H1 (cell line): ENCODE measurements at regions not wholly inside any gene's neighbourhood (a gene's known extent, or its start where the extent isn't known, plus 50 kb on each side); places are given as distances from the start of the nearest gene placed in this dataset.

Source experiments
- CTCF ChIA-PET: fragments of 300-600 bp; sonication (Branson Sonifier 250); formaldehyde crosslinking; loops from one replicate; lab custom pipeline; 2021; ENCODE audit not compliant: partially characterized antibody; lab: Charles Lee
- POLR2A ChIA-PET: fragments of 300-600 bp; sonication (Branson Sonifier 250); formaldehyde crosslinking; loops from one replicate; lab custom pipeline; 2021; ENCODE audit warnings: inconsistent platforms; ENCODE audit not compliant: partially characterized antibody; lab: Charles Lee
- DNase-seq, 2 experiments: peaks; one replicate each; pipeline versions ENCODE4 v3.0.0 to v3.0.0-alpha.2; 2010 to 2022; ENCODE audit warnings: low spot score in 2 of 2, low read depth in 1 of 2, mixed read lengths in 1 of 2
- FAIRE-seq: peaks from 2 replicates; lab custom pipeline; 2011; peaks lifted over from hg19 to GRCh38; lab: Jason Lieb, UNC
- H2AFZ ChIP-seq: 2 replicates; pipeline ENCODE4 v1.8.1; 2012; ENCODE audit warnings: low read length, inconsistent platforms
- H2AK5ac ChIP-seq: 2 replicates; pipeline ENCODE4 v1.6.1; 2013; ENCODE audit warnings: low read depth, low read length
- H2BK120ac ChIP-seq: replicated peaks from 2 replicates; pipeline ENCODE3; 2013; ENCODE audit warnings: low read depth, low read length, inconsistent platforms
- H2BK12ac ChIP-seq: 2 replicates; pipeline ENCODE4 v1.6.1; 2013; ENCODE audit warnings: low read depth, low read length
- H2BK15ac ChIP-seq: 2 replicates; pipeline ENCODE4 v1.6.1; 2013; ENCODE audit warnings: low read length
- H2BK20ac ChIP-seq: 2 replicates; pipeline ENCODE4 v1.6.1; 2013; ENCODE audit warnings: low read length
- H2BK5ac ChIP-seq: 2 replicates; pipeline ENCODE4 v1.6.1; 2013; ENCODE audit warnings: low read depth, low read length
- H3K14ac ChIP-seq: 2 replicates; pipeline ENCODE4 v1.6.1; 2013; ENCODE audit warnings: inconsistent platforms; ENCODE audit not compliant: insufficient read length
- H3K18ac ChIP-seq: 2 replicates; pipeline ENCODE4 v1.6.1; 2013; ENCODE audit warnings: low read length; ENCODE audit errors: extremely low read depth
- H3K23ac ChIP-seq: 2 replicates; pipeline ENCODE4 v1.6.1; 2013; ENCODE audit warnings: inconsistent platforms; ENCODE audit not compliant: insufficient read length
- H3K23me2 ChIP-seq: 2 replicates; pipeline ENCODE4 v1.6.1; 2013; ENCODE audit warnings: low read depth, low read length
- H3K27ac ChIP-seq: 2 replicates; pipeline ENCODE4 v1.6.1; 2011; ENCODE audit warnings: low read depth, low read length, inconsistent platforms
- H3K27me3 ChIP-seq, 4 experiments: replicated peaks in 1 of 4; 1 replicate in 1 of 4; 2 replicates in 3 of 4; pipeline versions ENCODE4 v1.6.1 to v1.8.1; 2011 to 2013; ENCODE audit warnings: low read length in 3 of 4, mild to moderate bottlenecking in 3 of 4, inconsistent platforms in 2 of 4, mixed read lengths in 2 of 4, moderate library complexity in 1 of 4; ENCODE audit not compliant: control insufficient read depth in 3 of 4, insufficient read depth in 3 of 4; ENCODE audit errors: extremely low read depth in 1 of 4
- H3K36me3 ChIP-seq, 4 experiments: 2 replicates each; pipeline versions ENCODE4 v1.6.1 to v1.8.1; 2011 to 2013; ENCODE audit warnings: mild to moderate bottlenecking in 4 of 4, low read length in 3 of 4, moderate library complexity in 2 of 4, control low read depth in 1 of 4, inconsistent platforms in 1 of 4; ENCODE audit not compliant: insufficient read depth in 4 of 4, control insufficient read depth in 2 of 4
- H3K4ac ChIP-seq: replicated peaks from 2 replicates; pipeline ENCODE3; 2013; ENCODE audit warnings: low read length, low read depth, mixed read lengths, inconsistent platforms; ENCODE audit not compliant: insufficient read length
- H3K4me1 ChIP-seq, 4 experiments: replicated peaks in 1 of 4; 1 replicate in 1 of 4; 2 replicates in 3 of 4; pipeline versions ENCODE4 v1.6.1 to v1.8.1; 2011 to 2013; ENCODE audit warnings: low read length in 3 of 4, inconsistent platforms in 2 of 4, mixed read lengths in 1 of 4; ENCODE audit not compliant: insufficient read depth in 4 of 4, control insufficient read depth in 3 of 4
- H3K4me2 ChIP-seq, 2 experiments: 2 replicates each; pipeline versions ENCODE4 v1.6.1 to v1.8.1; 2011 to 2013; ENCODE audit warnings: low read depth in 2 of 2, low read length in 2 of 2, control low read depth in 1 of 2, inconsistent platforms in 1 of 2, mild to moderate bottlenecking in 1 of 2; ENCODE audit not compliant: insufficient read depth in 1 of 2
- H3K4me3 ChIP-seq, 4 experiments: fragments of 200-600, 300-600 bp in 1 of 4; sonication (generic), shearing (Covaris generic), sonication (Bioruptor Twin) in 1 of 4; 2 replicates each; pipeline versions ENCODE4 v1.5.1 to v1.8.1; 2011 to 2016; ENCODE audit warnings: low read length in 4 of 4, low read depth in 3 of 4, control low read depth in 2 of 4, inconsistent platforms in 2 of 4, mild to moderate bottlenecking in 2 of 4, mixed read lengths in 1 of 4, moderate library complexity in 1 of 4; ENCODE audit not compliant: insufficient read depth in 2 of 4; ENCODE audit errors: extremely low read depth in 1 of 4
- H3K56ac ChIP-seq: replicated peaks from 2 replicates; pipeline ENCODE3; 2013; ENCODE audit warnings: low read depth, mild to moderate bottlenecking, mixed read lengths, low read length, inconsistent platforms; ENCODE audit not compliant: insufficient read length
- H3K79me1 ChIP-seq: 2 replicates; pipeline ENCODE4 v1.6.1; 2013; ENCODE audit warnings: low read depth, low read length, control low read depth
- H3K79me2 ChIP-seq, 2 experiments: 2 replicates each; pipeline versions ENCODE4 v1.6.1 to v1.8.1; 2012 to 2013; ENCODE audit warnings: low read length in 2 of 2, mild to moderate bottlenecking in 2 of 2, inconsistent platforms in 1 of 2; ENCODE audit not compliant: insufficient read depth in 2 of 2, control insufficient read depth in 1 of 2
- H3K9ac ChIP-seq, 4 experiments: replicated peaks in 1 of 4; 1 replicate in 1 of 4; 2 replicates in 3 of 4; pipeline versions ENCODE4 v1.6.1 to v1.8.1; 2011 to 2013; ENCODE audit warnings: low read depth in 3 of 4, low read length in 3 of 4, control low read depth in 2 of 4, mild to moderate bottlenecking in 2 of 4, moderate library complexity in 2 of 4, inconsistent platforms in 1 of 4; ENCODE audit errors: extremely low read depth in 1 of 4
- H3K9me3 ChIP-seq, 2 experiments: 2 replicates each; pipeline versions ENCODE4 v1.6.1 to v1.8.1; 2012 to 2013; ENCODE audit warnings: mild to moderate bottlenecking in 2 of 2, moderate library complexity in 2 of 2, control low read depth in 1 of 2, inconsistent platforms in 1 of 2, low read depth in 1 of 2, low read length in 1 of 2, mixed read lengths in 1 of 2; ENCODE audit not compliant: insufficient read depth in 2 of 2
- H4K20me1 ChIP-seq, 2 experiments: replicated peaks in 1 of 2; 2 replicates each; pipeline versions ENCODE3 to v1.8.1; 2011 to 2013; ENCODE audit warnings: inconsistent platforms in 2 of 2, low read length in 2 of 2, mild to moderate bottlenecking in 1 of 2; ENCODE audit not compliant: insufficient read depth in 2 of 2, control insufficient read depth in 1 of 2
- H4K5ac ChIP-seq: 2 replicates; pipeline ENCODE4 v1.6.1; 2013; ENCODE audit warnings: low read length, low read depth, mixed read lengths, inconsistent platforms; ENCODE audit not compliant: insufficient read length
- H4K8ac ChIP-seq: 2 replicates; pipeline ENCODE4 v1.8.0; 2013; ENCODE audit warnings: mild to moderate bottlenecking, moderate library complexity, low read length, inconsistent platforms; ENCODE audit not compliant: insufficient read depth; ENCODE audit errors: extremely low read depth
- H4K91ac ChIP-seq: replicated peaks from 2 replicates; pipeline ENCODE3; 2013; ENCODE audit warnings: low read length, mixed read lengths, inconsistent platforms; ENCODE audit not compliant: insufficient read length
- BRCA1 ChIP-seq: IDR thresholded peaks from 2 replicates; pipeline ENCODE4 v1.6.1; 2012; ENCODE audit warnings: low read depth, low read length, improper control_type of control experiment
- CBX5 ChIP-seq: fragments of 300-800, 300-1000 bp; sonication (generic); IDR thresholded peaks from 2 replicates; pipeline ENCODE4 v1.7.1; 2016; ENCODE audit warnings: antibody characterized with exemption, low read length, low read depth
- CHD2 ChIP-seq: IDR thresholded peaks from 2 replicates; pipeline ENCODE4 v1.6.1; 2012; ENCODE audit warnings: low read length, improper control_type of control experiment
- EZH2 ChIP-seq: fragments of 200-600 bp; sonication (generic); IDR thresholded peaks from 2 replicates; pipeline ENCODE4 v1.7.1; 2012; ENCODE audit warnings: low read depth, mild to moderate bottlenecking, moderate library complexity, low read length, inconsistent platforms; ENCODE audit not compliant: severe bottlenecking
- HDAC6 ChIP-seq: IDR thresholded peaks from one replicate; pipeline ENCODE4 v1.7.1; 2012; ENCODE audit warnings: low read depth, mild to moderate bottlenecking, inconsistent platforms, low read length, moderate library complexity
- KDM4A ChIP-seq: IDR thresholded peaks from one replicate; pipeline ENCODE4 v1.7.1; 2012; ENCODE audit warnings: low read depth, mild to moderate bottlenecking, moderate library complexity, low read length, inconsistent platforms; ENCODE audit not compliant: severe bottlenecking
- RAD21 ChIP-seq, 2 experiments: IDR thresholded peaks in 1 of 2; conservative IDR thresholded peaks in 1 of 2; 2 replicates each; pipeline ENCODE4 v1.6.1; 2011; ENCODE audit warnings: low read depth in 2 of 2, low read length in 2 of 2, improper control_type of control experiment in 1 of 2, inconsistent platforms in 1 of 2, mild to moderate bottlenecking in 1 of 2, moderate library complexity in 1 of 2
- SIN3A ChIP-seq, 2 experiments: IDR thresholded peaks in 1 of 2; conservative IDR thresholded peaks in 1 of 2; 2 replicates each; pipeline ENCODE4 v1.6.1; 2011 to 2012; ENCODE audit warnings: low read length in 2 of 2, improper control_type of control experiment in 1 of 2, low read depth in 1 of 2, mild to moderate bottlenecking in 1 of 2
- SP1 ChIP-seq: IDR thresholded peaks from 2 replicates; pipeline ENCODE4 v1.6.1; 2011; ENCODE audit warnings: low read depth, low read length
- SP2 ChIP-seq: IDR thresholded peaks from 2 replicates; pipeline ENCODE4 v1.6.1; 2012; ENCODE audit warnings: mild to moderate bottlenecking, low read length, inconsistent platforms
- SP4 ChIP-seq: IDR thresholded peaks from 2 replicates; pipeline ENCODE4 v1.6.1; 2012; ENCODE audit warnings: low read length, inconsistent platforms
- SUZ12 ChIP-seq: fragments of 200-600 bp; sonication (generic); IDR thresholded peaks from 2 replicates; pipeline ENCODE4 v1.6.1; 2012; ENCODE audit warnings: mild to moderate bottlenecking, inconsistent platforms, low read length, moderate library complexity, mixed read lengths
- TAF1 ChIP-seq: IDR thresholded peaks from 2 replicates; pipeline ENCODE4 v1.6.1; 2011; ENCODE audit warnings: mild to moderate bottlenecking, low read depth, low read length
- WGBS, 2 experiments: shearing (Covaris generic) in 1 of 2; methylation state at CpG; one replicate each; pipeline versions ENCODE4 v1.1.6 to v1.1.7; 2013 to 2015; ENCODE audit warnings: low lambda C conversion rate in 2 of 2, mixed read lengths in 2 of 2, inconsistent platforms in 1 of 2, low coverage in 1 of 2, missing lambda C conversion rate in 1 of 2; ENCODE audit not compliant: insufficient replicate concordance in 2 of 2, insufficient coverage in 1 of 2, insufficient read length in 1 of 2; ENCODE audit errors: extremely low coverage in 1 of 2, missing lambda C conversion rate in 1 of 2; 5-methylcytosine and 5-hydroxymethylcytosine counted together
- TF ChIP-seq, protein P1 (sequence below): IDR thresholded peaks from 2 replicates; pipeline ENCODE4 v1.6.1; 2011; ENCODE audit warnings: low read depth, mild to moderate bottlenecking, low read length; ENCODE audit not compliant: insufficient read depth

DNA sequence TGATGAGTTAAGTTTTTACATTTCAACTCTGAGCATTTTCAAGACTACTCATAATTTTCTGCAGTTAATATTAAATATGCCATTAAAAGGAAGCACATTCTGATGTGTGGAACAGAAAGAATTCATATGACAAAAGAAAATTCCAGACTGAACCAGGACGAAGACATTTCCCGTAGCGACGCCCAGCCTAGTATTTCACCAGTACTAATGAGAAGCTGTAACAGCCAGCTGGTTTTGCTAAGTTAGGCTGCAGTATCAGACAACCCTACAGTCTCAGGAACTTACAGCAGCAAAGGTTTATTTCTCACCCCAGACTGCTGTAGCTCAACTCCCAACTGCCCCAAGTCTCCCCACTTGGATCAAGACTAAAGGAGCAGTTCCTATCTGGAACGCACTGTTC is 91.6 kb downstream of the TMEM174 start:
- CTCF ChIA-PET, result interaction anchor here (0.8 to 1.4 kb wide), 4 partner anchors 8 to 189 kb away, joined by 3 to 6 read pairs (median 3); no protein-coding TSS in a partner anchor
- 93% methylated on average over 5 of the region's 5 CpGs; no CpG with 5 or more reads in 1 of the 2 experiments for WGBS, 2 experiments
- no peak overlapping the region for H4K8ac ChIP-seq
- TF ChIP-seq EZH2, result no peak
- no peak for TF ChIP-seq KDM4A
- TF ChIP-seq SP4, result no peak
- TF ChIP-seq TAF1, result no peak
- TF ChIP-seq SIN3A (conservative IDR thresholded peaks at IDR 0.05 in 1 of 2, IDR thresholded peaks at IDR 0.05 in 1 of 2; ENCODE audit: low read depth in 1 of 2, low read length in 2 of 2), result no peak
- TF ChIP-seq BRCA1, result no peak
- TF ChIP-seq, protein P1, sequence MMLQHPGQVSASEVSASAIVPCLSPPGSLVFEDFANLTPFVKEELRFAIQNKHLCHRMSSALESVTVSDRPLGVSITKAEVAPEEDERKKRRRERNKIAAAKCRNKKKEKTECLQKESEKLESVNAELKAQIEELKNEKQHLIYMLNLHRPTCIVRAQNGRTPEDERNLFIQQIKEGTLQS, result no peak
- TF ChIP-seq HDAC6, result no peak
- TF ChIP-seq CHD2, result no peak
- no peak for TF ChIP-seq RAD21 (IDR thresholded peaks at IDR 0.05 in 1 of 2, conservative IDR thresholded peaks at IDR 0.05 in 1 of 2; ENCODE audit: low read depth in 2 of 2, low read length in 2 of 2)
- no peak for TF ChIP-seq SP2
- no peak for TF ChIP-seq SP1
- no peak for TF ChIP-seq CBX5
- TF ChIP-seq SUZ12, result no peak

More for the DNA sequence above, 91.6 kb downstream of the TMEM174 start:
- Histone ChIP-seq H3K4me2 (no peak overlapping the region), H3K27ac (no peak overlapping the region), H2BK20ac (no peak overlapping the region), H3K79me1 (no peaks in the 10 kb centered on the region), H2BK15ac (no peak overlapping the region), H3K23me2 (no peaks in the 10 kb centered on the region), H3K56ac (no peak overlapping the region), H2BK5ac (no peak overlapping the region), H3K36me3 (no peaks in the 10 kb centered on the region), H2BK120ac (no peak overlapping the region), H3K4me1 (peaks cover 0 to 9% (median 3%) of the 10 kb centered on the region in 4 experiments; a peak in 3 of 7 replicates), H3K18ac (no peak overlapping the region), H3K14ac (no peak overlapping the region), H3K9me3 (no peaks in the 10 kb centered on the region), H4K91ac (no peak overlapping the region), H2AK5ac (no peak overlapping the region), H2AFZ (no peak overlapping the region), H2BK12ac (no peak overlapping the region), H4K20me1 (no peaks in the 10 kb centered on the region), H4K5ac (no peak overlapping the region), H3K27me3 (peaks cover 0 to 3% (median under 1%) of the 10 kb centered on the region in 4 experiments; a peak in 4 of 7 replicates), H3K9ac (no peak overlapping the region; a peak in 1 of 7 replicates), H3K4ac (no peak overlapping the region), H3K4me3 (no peak overlapping the region), H3K23ac (no peak overlapping the region), H3K79me2 (no peaks in the 10 kb centered on the region)
- DNase-seq, result no peak
- POLR2A ChIA-PET, result interaction anchor here (1.0 kb wide), 1 partner anchor 10 kb away, joined by 3 read pairs; no protein-coding TSS in a partner anchor
- FAIRE-seq, result no peak
